ENCODE measurements at regions not wholly inside any gene's neighbourhood (a gene's known extent, or its start where the extent isn't known, plus 50 kb on each side); places are given as distances from the start of the nearest gene placed in this dataset.

- no peak for TF ChIP-seq CTCF (IDR thresholded peaks at IDR 0.05)
- TF ChIP-seq EP300 (IDR thresholded peaks at IDR 0.05) = no peak
- TF ChIP-seq POLR2A (IDR thresholded peaks at IDR 0.05) = no peak
These were observed 326.7 kb upstream of the CLNK start for GRCh38 chr4:11011249-11011648.

All from tibial nerve (tissue), 4 donors.